GM12878 (cell line): ENCODE measurements at regions not wholly inside any gene's neighbourhood (a gene's known extent, or its start where the extent isn't known, plus 50 kb on each side); places are given as distances from the start of the nearest gene placed in this dataset.
A peak's percentile ranks its signal among the peaks of the same experiment; 100 is the strongest.

Experiments
- CHD2 ChIP-seq: IDR thresholded peaks from 2 replicates; pipeline ENCODE4 v1.6.1; 2011; ENCODE audit warnings: low read depth, low read length, improper control_type of control experiment, borderline replicate concordance
- CUX1 ChIP-seq: IDR thresholded peaks from 2 replicates; pipeline ENCODE4 v1.6.1; 2012; ENCODE audit warnings: improper control_type of control experiment, low read depth, low read length; ENCODE audit not compliant: insufficient replicate concordance
- DPF2 ChIP-seq: fragments of 450-650 bp; IDR thresholded peaks from 2 replicates; pipeline ENCODE4 v1.6.1; 2017; ENCODE audit warnings: mild to moderate bottlenecking
- ETV6 ChIP-seq, 2 experiments: fragments of 450-650 bp in 1 of 2; IDR thresholded peaks in 1 of 2; conservative IDR thresholded peaks in 1 of 2; 2 replicates each; pipeline ENCODE4 v1.6.1; 2014; ENCODE audit warnings: antibody characterized with exemption in 1 of 2, borderline replicate concordance in 1 of 2, low read depth in 1 of 2, mild to moderate bottlenecking in 1 of 2, moderate library complexity in 1 of 2
- FOS ChIP-seq: IDR thresholded peaks from 3 replicates; pipeline ENCODE4 v1.6.1; 2011; ENCODE audit warnings: borderline replicate concordance; ENCODE audit not compliant: insufficient read length; ENCODE audit errors: extremely low read depth
- IRF4 ChIP-seq: IDR thresholded peaks from 2 replicates; pipeline ENCODE4 v1.6.1; 2011; ENCODE audit warnings: low read depth, low read length
- NFYA ChIP-seq: IDR thresholded peaks from 2 replicates; pipeline ENCODE4 v1.6.1; 2011; ENCODE audit warnings: low read depth, mild to moderate bottlenecking, low read length, improper control_type of control experiment, borderline replicate concordance
- NFYB ChIP-seq: IDR thresholded peaks from 2 replicates; pipeline ENCODE4 v1.6.1; 2011; ENCODE audit warnings: low read depth, mild to moderate bottlenecking, low read length, improper control_type of control experiment, moderate library complexity; ENCODE audit not compliant: insufficient read depth
- NR2C1 ChIP-seq: fragments of 450-650 bp; IDR thresholded peaks from 2 replicates; pipeline ENCODE4 v1.6.1; 2017; ENCODE audit warnings: antibody characterized with exemption, mild to moderate bottlenecking, moderate library complexity
- RBBP5 ChIP-seq: fragments of 200-600 bp; sonication (generic); conservative IDR thresholded peaks from 2 replicates; pipeline ENCODE4 v1.6.1; 2016
- SIN3A ChIP-seq: IDR thresholded peaks from 2 replicates; pipeline ENCODE4 v1.6.1; 2012; ENCODE audit warnings: low read depth, low read length, improper control_type of control experiment
- SMARCA5 ChIP-seq: fragments of 450-650 bp; IDR thresholded peaks from 2 replicates; pipeline ENCODE4 v1.6.1; 2017; ENCODE audit warnings: mild to moderate bottlenecking
- SREBF1 ChIP-seq: IDR thresholded peaks from 2 replicates; pipeline ENCODE4 v1.6.1; 2012; ENCODE audit warnings: mild to moderate bottlenecking, low read length
- TBL1XR1 ChIP-seq: IDR thresholded peaks from 2 replicates; pipeline ENCODE4 v1.6.1; 2012; ENCODE audit warnings: low read depth, low read length, improper control_type of control experiment
- USF1 ChIP-seq: IDR thresholded peaks from 2 replicates; pipeline ENCODE4 v1.6.1; 2011; ENCODE audit warnings: borderline replicate concordance, low read depth, mild to moderate bottlenecking, moderate library complexity, mixed read lengths, low read length; ENCODE audit not compliant: insufficient read depth; ENCODE audit errors: extremely low read length
- ZSCAN29 ChIP-seq: fragments of 450-650 bp; IDR thresholded peaks from 2 replicates; pipeline ENCODE4 v1.6.1; 2017; ENCODE audit warnings: mild to moderate bottlenecking, moderate library complexity
- TF ChIP-seq, protein P1 (sequence below): fragments of 450-650 bp; IDR thresholded peaks from 2 replicates; pipeline ENCODE4 v1.6.1; 2016; ENCODE audit warnings: mild to moderate bottlenecking, moderate library complexity, borderline replicate concordance
- TF ChIP-seq, protein P2 (sequence below): fragments of 450-650 bp; IDR thresholded peaks from 2 replicates; pipeline ENCODE4 v1.6.1; 2018; ENCODE audit warnings: borderline replicate concordance, mild to moderate bottlenecking; ENCODE audit not compliant: partially characterized antibody

- TF ChIP-seq, protein P1, sequence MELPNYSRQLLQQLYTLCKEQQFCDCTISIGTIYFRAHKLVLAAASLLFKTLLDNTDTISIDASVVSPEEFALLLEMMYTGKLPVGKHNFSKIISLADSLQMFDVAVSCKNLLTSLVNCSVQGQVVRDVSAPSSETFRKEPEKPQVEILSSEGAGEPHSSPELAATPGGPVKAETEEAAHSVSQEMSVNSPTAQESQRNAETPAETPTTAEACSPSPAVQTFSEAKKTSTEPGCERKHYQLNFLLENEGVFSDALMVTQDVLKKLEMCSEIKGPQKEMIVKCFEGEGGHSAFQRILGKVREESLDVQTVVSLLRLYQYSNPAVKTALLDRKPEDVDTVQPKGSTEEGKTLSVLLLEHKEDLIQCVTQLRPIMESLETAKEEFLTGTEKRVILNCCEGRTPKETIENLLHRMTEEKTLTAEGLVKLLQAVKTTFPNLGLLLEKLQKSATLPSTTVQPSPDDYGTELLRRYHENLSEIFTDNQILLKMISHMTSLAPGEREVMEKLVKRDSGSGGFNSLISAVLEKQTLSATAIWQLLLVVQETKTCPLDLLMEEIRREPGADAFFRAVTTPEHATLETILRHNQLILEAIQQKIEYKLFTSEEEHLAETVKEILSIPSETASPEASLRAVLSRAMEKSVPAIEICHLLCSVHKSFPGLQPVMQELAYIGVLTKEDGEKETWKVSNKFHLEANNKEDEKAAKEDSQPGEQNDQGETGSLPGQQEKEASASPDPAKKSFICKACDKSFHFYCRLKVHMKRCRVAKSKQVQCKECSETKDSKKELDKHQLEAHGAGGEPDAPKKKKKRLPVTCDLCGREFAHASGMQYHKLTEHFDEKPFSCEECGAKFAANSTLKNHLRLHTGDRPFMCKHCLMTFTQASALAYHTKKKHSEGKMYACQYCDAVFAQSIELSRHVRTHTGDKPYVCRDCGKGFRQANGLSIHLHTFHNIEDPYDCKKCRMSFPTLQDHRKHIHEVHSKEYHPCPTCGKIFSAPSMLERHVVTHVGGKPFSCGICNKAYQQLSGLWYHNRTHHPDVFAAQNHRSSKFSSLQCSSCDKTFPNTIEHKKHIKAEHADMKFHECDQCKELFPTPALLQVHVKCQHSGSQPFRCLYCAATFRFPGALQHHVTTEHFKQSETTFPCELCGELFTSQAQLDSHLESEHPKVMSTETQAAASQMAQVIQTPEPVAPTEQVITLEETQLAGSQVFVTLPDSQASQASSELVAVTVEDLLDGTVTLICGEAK = peak; percentile 68; the same call in 1 of the 2 replicates
- TF ChIP-seq, protein P2, sequence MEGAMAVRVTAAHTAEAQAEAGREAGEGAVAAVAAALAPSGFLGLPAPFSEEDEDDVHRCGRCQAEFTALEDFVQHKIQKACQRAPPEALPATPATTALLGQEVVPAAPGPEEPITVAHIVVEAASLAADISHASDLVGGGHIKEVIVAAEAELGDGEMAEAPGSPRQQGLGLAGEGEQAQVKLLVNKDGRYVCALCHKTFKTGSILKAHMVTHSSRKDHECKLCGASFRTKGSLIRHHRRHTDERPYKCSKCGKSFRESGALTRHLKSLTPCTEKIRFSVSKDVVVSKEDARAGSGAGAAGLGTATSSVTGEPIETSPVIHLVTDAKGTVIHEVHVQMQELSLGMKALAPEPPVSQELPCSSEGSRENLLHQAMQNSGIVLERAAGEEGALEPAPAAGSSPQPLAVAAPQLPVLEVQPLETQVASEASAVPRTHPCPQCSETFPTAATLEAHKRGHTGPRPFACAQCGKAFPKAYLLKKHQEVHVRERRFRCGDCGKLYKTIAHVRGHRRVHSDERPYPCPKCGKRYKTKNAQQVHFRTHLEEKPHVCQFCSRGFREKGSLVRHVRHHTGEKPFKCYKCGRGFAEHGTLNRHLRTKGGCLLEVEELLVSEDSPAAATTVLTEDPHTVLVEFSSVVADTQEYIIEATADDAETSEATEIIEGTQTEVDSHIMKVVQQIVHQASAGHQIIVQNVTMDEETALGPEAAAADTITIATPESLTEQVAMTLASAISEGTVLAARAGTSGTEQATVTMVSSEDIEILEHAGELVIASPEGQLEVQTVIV = no peak
- TF ChIP-seq NFYB = no peak
- TF ChIP-seq FOS = no peak
- no peak for TF ChIP-seq SREBF1
- TF ChIP-seq ZSCAN29 = no peak
- TF ChIP-seq DPF2 = peak; percentile 80
- TF ChIP-seq USF1 = no peak
- TF ChIP-seq RBBP5 = no peak
- no peak for TF ChIP-seq SMARCA5
- TF ChIP-seq ETV6 (conservative IDR thresholded peaks at IDR 0.05 in 1 of 2, IDR thresholded peaks at IDR 0.05 in 1 of 2; ENCODE audit: borderline replicate concordance in 1 of 2, low read depth in 1 of 2) = no peak
- no peak for TF ChIP-seq NR2C1
- TF ChIP-seq IRF4 = peak; percentile 96
- no peak for TF ChIP-seq SIN3A
- no peak for TF ChIP-seq NFYA
- TF ChIP-seq CUX1 = no peak
- peak; percentile 73 for TF ChIP-seq CHD2
- TF ChIP-seq TBL1XR1 = peak; percentile 63; the same call in 1 of the 2 replicates
Measured at GRCh38 chr10:83680470-83680891, 458.8 kb upstream of the GHITM start (continued).
